A549 (cell line): ENCODE measurements at regions not wholly inside any gene's neighbourhood (a gene's known extent, or its start where the extent isn't known, plus 50 kb on each side); places are given as distances from the start of the nearest gene placed in this dataset.

Source experiments
- ATAC-seq, 2 experiments: fragments of 200-7000 bp in 1 of 2; fragments of >200 bp in 1 of 2; cut with Nextera tagmentation in 1 of 2; cut with Tn5 transposase in 1 of 2; 3 replicates each; pipeline versions ENCODE4 v1.8.0 to v1.9.1; 2018 to 2020; ENCODE audit warnings: mild to moderate bottlenecking in 1 of 2, moderate library complexity in 1 of 2
- CTCF ChIA-PET: fragments of 300-600 bp; sonication (Branson Sonifier 250); formaldehyde crosslinking; extraction: SDS; loops from one replicate; lab custom pipeline; 2021; ENCODE audit warnings: antibody characterized with exemption, inconsistent platforms; lab: Yijun Ruan, JAX
- POLR2A ChIA-PET: fragments of 350-600 bp; formaldehyde crosslinking; extraction: SDS; loops from one replicate; lab custom pipeline; 2021; ENCODE audit warnings: antibody characterized with exemption, inconsistent platforms; lab: Yijun Ruan, JAX
- DNase-seq, 2 experiments: peaks; one replicate each; pipeline versions ENCODE4 v3.0.0 to v3.0.0-alpha.2; 2011 to 2016; ENCODE audit warnings: low read depth in 1 of 2, low spot score in 1 of 2
- FAIRE-seq: peaks from 2 replicates; lab custom pipeline; 2011; peaks lifted over from hg19 to GRCh38; lab: Jason Lieb, UNC
- H3K27ac ChIP-seq, 2 experiments: fragments of >200 bp; sonication (Bioruptor Twin); formaldehyde crosslinking; 3 replicates each; pipeline ENCODE4 v1.5.1; 2016 to 2017
- H3K4me1 ChIP-seq: fragments of >200 bp; sonication (Bioruptor Twin); formaldehyde crosslinking; 3 replicates; pipeline ENCODE4 v1.6.1; 2016
- H3K4me2 ChIP-seq: fragments of >200 bp; sonication (Bioruptor Twin); formaldehyde crosslinking; 3 replicates; pipeline ENCODE4 v1.6.1; 2016
- H3K4me3 ChIP-seq: fragments of >200 bp; sonication (Bioruptor Twin); formaldehyde crosslinking; 3 replicates; pipeline ENCODE4 v1.5.1; 2016
- H3K9me3 ChIP-seq: fragments of >200 bp; sonication (Bioruptor Twin); formaldehyde crosslinking; 3 replicates; pipeline ENCODE4 v1.6.1; 2016
- CEBPB ChIP-seq, 2 experiments: fragments of >200 bp in 1 of 2; sonication (Bioruptor Twin) in 1 of 2; formaldehyde crosslinking in 1 of 2; IDR thresholded peaks; 2 replicates each; pipeline ENCODE4 v1.6.1; 2012 to 2016
- CHD4 ChIP-seq: fragments of 200-600 bp; sonication (generic); IDR thresholded peaks from 2 replicates; pipeline ENCODE4 v1.6.1; 2016; ENCODE audit warnings: antibody characterized with exemption, mild to moderate bottlenecking, borderline replicate concordance
- EHF ChIP-seq: fragments of 250-450 bp; sonication (Bioruptor Pico); IDR thresholded peaks from 2 replicates; pipeline ENCODE4 v1.5.0; 2020; ENCODE audit warnings: mild to moderate bottlenecking
- EHMT2 ChIP-seq: fragments of 200-600 bp; sonication (generic); IDR thresholded peaks from 2 replicates; pipeline ENCODE4 v1.6.1; 2016; ENCODE audit warnings: antibody characterized with exemption, low read depth, mild to moderate bottlenecking, moderate library complexity
- EP300 ChIP-seq, 2 experiments: fragments of >200 bp; sonication (Bioruptor Twin); formaldehyde crosslinking; IDR thresholded peaks; 2 replicates in 1 of 2; 3 replicates in 1 of 2; pipeline ENCODE4 v1.6.1; 2016 to 2017
- FOSB ChIP-seq: fragments of 250-450 bp; sonication (Bioruptor Pico); IDR thresholded peaks from 2 replicates; pipeline ENCODE4 v1.5.0; 2020; ENCODE audit warnings: mild to moderate bottlenecking, moderate library complexity
- GATA3 ChIP-seq: IDR thresholded peaks from 2 replicates; pipeline ENCODE4 v1.6.1; 2012; ENCODE audit warnings: borderline replicate concordance
- HOXA7 ChIP-seq: fragments of 250-450 bp; sonication (Bioruptor Pico); IDR thresholded peaks from 2 replicates; pipeline ENCODE4 v1.5.0; 2020; ENCODE audit warnings: mild to moderate bottlenecking, moderate library complexity
- JUN ChIP-seq, 2 experiments: fragments of >200 bp; sonication (Bioruptor Twin); formaldehyde crosslinking; IDR thresholded peaks; 2 replicates in 1 of 2; 3 replicates in 1 of 2; pipeline ENCODE4 v1.6.1; 2016 to 2017
- JUNB ChIP-seq: fragments of >200 bp; sonication (Bioruptor Twin); formaldehyde crosslinking; IDR thresholded peaks from 2 replicates; pipeline ENCODE4 v1.6.1; 2016
- KDM5A ChIP-seq: fragments of 200-600 bp; sonication (generic); IDR thresholded peaks from 2 replicates; pipeline ENCODE4 v1.6.1; 2016; ENCODE audit warnings: antibody characterized with exemption, mild to moderate bottlenecking
- MAFK ChIP-seq: fragments of 450-650 bp; IDR thresholded peaks from 2 replicates; pipeline ENCODE4 v1.6.1; 2014; ENCODE audit not compliant: partially characterized antibody
- MYC ChIP-seq: IDR thresholded peaks from 2 replicates; pipeline ENCODE4 v1.6.1; 2012; ENCODE audit warnings: mild to moderate bottlenecking, inconsistent platforms, low read length, improper control_type of control experiment, borderline replicate concordance
- NPAS2 ChIP-seq: fragments of 250-450 bp; sonication (Bioruptor Pico); IDR thresholded peaks from 2 replicates; pipeline ENCODE4 v1.8.0; 2022; ENCODE audit warnings: mild to moderate bottlenecking, moderate library complexity, borderline replicate concordance
- NR3C1 ChIP-seq: fragments of >200 bp; sonication (Bioruptor Twin); formaldehyde crosslinking; IDR thresholded peaks from 3 replicates; pipeline ENCODE4 v1.6.1; 2017
- POLR2A ChIP-seq: IDR thresholded peaks from 2 replicates; pipeline ENCODE4 v1.6.1; 2012; ENCODE audit warnings: mild to moderate bottlenecking, low read length
- POLR2AphosphoS2 ChIP-seq: conservative IDR thresholded peaks from 2 replicates; pipeline ENCODE4 v1.6.1; 2012; ENCODE audit warnings: low read length, improper control_type of control experiment, inconsistent platforms
- REST ChIP-seq: fragments of 200-600 bp; sonication (generic); IDR thresholded peaks from 2 replicates; pipeline ENCODE4 v1.6.1; 2016; ENCODE audit warnings: antibody characterized with exemption, mild to moderate bottlenecking, moderate library complexity
- RFX5 ChIP-seq: fragments of 450-650 bp; IDR thresholded peaks from 2 replicates; pipeline ENCODE4 v1.7.1; 2014; ENCODE audit warnings: antibody characterized with exemption, mild to moderate bottlenecking, moderate library complexity
- ZFP36 ChIP-seq: fragments of 450-650 bp; IDR thresholded peaks from 2 replicates; pipeline ENCODE4 v1.6.1; 2014; ENCODE audit warnings: borderline replicate concordance; ENCODE audit not compliant: partially characterized antibody
- ZNF302 ChIP-seq: fragments of 250-450 bp; sonication (Bioruptor Pico); IDR thresholded peaks from 2 replicates; pipeline ENCODE4 v1.9.0; 2021; ENCODE audit warnings: inconsistent platforms, mild to moderate bottlenecking, moderate library complexity
- WGBS: methylation state at CpG from one replicate; pipeline ENCODE4 v1.1.6; 2017; ENCODE audit errors: missing lambda C conversion rate; 5-methylcytosine and 5-hydroxymethylcytosine counted together
- TF ChIP-seq, protein P1 (sequence below): fragments of 250-450 bp; sonication (Bioruptor Pico); IDR thresholded peaks from 2 replicates; pipeline ENCODE4 v1.5.0; 2020; ENCODE audit warnings: low read depth, mild to moderate bottlenecking, moderate library complexity
- TF ChIP-seq, protein P2 (sequence below): fragments of >200 bp; sonication (Bioruptor Twin); formaldehyde crosslinking; IDR thresholded peaks from 3 replicates; pipeline ENCODE4 v1.5.1; 2016
- TF ChIP-seq, protein P3 (sequence below): fragments of 150-350 bp; IDR thresholded peaks from 2 replicates; pipeline ENCODE4 v1.6.1; 2014; ENCODE audit warnings: low read depth, mild to moderate bottlenecking, low read length
- TF ChIP-seq, protein P4 (sequence below): IDR thresholded peaks from 2 replicates; pipeline ENCODE4 v1.6.1; 2012
- TF ChIP-seq, protein P5 (sequence below): fragments of >200 bp; sonication (Bioruptor Twin); formaldehyde crosslinking; IDR thresholded peaks from 3 replicates; pipeline ENCODE4 v1.6.1; 2016

- H3K4me2 ChIP-seq, result no peak overlapping the region
- no peaks in the 10 kb centered on the region for H3K4me1 ChIP-seq
- ATAC-seq (no peak), FAIRE-seq (no peak), DNase-seq (no peak)
- H3K27ac ChIP-seq, result no peak overlapping the region
- CTCF ChIA-PET, result no interaction called here
- H3K9me3 ChIP-seq, result no peaks in the 10 kb centered on the region
- no peak overlapping the region for H3K4me3 ChIP-seq
- POLR2A ChIA-PET, result no interaction called here
- no peak for TF ChIP-seq GATA3
- TF ChIP-seq ZFP36, result no peak
- TF ChIP-seq, protein P1, sequence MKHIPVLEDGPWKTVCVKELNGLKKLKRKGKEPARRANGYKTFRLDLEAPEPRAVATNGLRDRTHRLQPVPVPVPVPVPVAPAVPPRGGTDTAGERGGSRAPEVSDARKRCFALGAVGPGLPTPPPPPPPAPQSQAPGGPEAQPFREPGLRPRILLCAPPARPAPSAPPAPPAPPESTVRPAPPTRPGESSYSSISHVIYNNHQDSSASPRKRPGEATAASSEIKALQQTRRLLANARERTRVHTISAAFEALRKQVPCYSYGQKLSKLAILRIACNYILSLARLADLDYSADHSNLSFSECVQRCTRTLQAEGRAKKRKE, result no peak
- TF ChIP-seq JUNB, result no peak
- no peak for TF ChIP-seq EP300 (IDR thresholded peaks at IDR 0.05)
- TF ChIP-seq, protein P2, sequence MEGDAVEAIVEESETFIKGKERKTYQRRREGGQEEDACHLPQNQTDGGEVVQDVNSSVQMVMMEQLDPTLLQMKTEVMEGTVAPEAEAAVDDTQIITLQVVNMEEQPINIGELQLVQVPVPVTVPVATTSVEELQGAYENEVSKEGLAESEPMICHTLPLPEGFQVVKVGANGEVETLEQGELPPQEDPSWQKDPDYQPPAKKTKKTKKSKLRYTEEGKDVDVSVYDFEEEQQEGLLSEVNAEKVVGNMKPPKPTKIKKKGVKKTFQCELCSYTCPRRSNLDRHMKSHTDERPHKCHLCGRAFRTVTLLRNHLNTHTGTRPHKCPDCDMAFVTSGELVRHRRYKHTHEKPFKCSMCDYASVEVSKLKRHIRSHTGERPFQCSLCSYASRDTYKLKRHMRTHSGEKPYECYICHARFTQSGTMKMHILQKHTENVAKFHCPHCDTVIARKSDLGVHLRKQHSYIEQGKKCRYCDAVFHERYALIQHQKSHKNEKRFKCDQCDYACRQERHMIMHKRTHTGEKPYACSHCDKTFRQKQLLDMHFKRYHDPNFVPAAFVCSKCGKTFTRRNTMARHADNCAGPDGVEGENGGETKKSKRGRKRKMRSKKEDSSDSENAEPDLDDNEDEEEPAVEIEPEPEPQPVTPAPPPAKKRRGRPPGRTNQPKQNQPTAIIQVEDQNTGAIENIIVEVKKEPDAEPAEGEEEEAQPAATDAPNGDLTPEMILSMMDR, result no peak
- no peak for TF ChIP-seq POLR2AphosphoS2
- no peak for TF ChIP-seq NR3C1
- no peak for TF ChIP-seq RFX5
- no peak for TF ChIP-seq FOSB
- TF ChIP-seq, protein P3, sequence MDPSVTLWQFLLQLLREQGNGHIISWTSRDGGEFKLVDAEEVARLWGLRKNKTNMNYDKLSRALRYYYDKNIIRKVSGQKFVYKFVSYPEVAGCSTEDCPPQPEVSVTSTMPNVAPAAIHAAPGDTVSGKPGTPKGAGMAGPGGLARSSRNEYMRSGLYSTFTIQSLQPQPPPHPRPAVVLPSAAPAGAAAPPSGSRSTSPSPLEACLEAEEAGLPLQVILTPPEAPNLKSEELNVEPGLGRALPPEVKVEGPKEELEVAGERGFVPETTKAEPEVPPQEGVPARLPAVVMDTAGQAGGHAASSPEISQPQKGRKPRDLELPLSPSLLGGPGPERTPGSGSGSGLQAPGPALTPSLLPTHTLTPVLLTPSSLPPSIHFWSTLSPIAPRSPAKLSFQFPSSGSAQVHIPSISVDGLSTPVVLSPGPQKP, result no peak
- no peak for TF ChIP-seq HOXA7 (CRISPR knock-in tag)
- TF ChIP-seq, all 56 proteins: peak for 0
Observed at GRCh38 chr6:144935181-144935580, 650.0 kb downstream of the UTRN start.

DNA sequence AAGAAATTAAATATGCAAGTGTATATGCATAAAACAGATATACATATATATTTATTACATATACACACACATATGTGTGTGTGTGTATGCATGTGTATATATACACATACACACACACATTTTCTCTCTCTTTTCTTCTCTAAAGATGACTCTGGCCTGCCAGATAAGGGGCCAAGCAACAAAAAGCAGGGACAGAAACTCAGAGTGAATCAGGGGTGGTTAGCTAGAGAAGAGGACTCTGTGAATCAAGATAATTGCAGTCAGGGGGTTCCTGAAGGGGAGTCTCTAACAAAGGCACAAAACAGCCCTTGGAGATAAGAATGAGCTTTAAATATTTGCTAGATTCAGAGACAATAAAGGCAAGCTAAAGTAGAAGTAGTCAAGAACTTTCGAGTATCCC lies 650.5 kb downstream of the UTRN start:
- H3K9me3 ChIP-seq, result no peaks in the 10 kb centered on the region
- POLR2A ChIA-PET, result no interaction called here
- FAIRE-seq (no peak), ATAC-seq (no peak), DNase-seq (no peak)
- TF ChIP-seq, protein P4, sequence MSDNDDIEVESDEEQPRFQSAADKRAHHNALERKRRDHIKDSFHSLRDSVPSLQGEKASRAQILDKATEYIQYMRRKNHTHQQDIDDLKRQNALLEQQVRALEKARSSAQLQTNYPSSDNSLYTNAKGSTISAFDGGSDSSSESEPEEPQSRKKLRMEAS, result no peak
- TF ChIP-seq MYC (no peak), ZNF302 (no peak), CHD4 (no peak), POLR2A (no peak), NPAS2 (no peak), EHMT2 (no peak), KDM5A (no peak), MAFK (no peak), CEBPB (IDR thresholded peaks at IDR 0.05) (no peak), JUN (IDR thresholded peaks at IDR 0.05) (no peak), REST (no peak), EHF (CRISPR knock-in tag) (no peak)
- TF ChIP-seq, protein P5, sequence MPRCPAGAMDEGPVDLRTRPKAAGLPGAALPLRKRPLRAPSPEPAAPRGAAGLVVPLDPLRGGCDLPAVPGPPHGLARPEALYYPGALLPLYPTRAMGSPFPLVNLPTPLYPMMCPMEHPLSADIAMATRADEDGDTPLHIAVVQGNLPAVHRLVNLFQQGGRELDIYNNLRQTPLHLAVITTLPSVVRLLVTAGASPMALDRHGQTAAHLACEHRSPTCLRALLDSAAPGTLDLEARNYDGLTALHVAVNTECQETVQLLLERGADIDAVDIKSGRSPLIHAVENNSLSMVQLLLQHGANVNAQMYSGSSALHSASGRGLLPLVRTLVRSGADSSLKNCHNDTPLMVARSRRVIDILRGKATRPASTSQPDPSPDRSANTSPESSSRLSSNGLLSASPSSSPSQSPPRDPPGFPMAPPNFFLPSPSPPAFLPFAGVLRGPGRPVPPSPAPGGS, result no peak
- TF ChIP-seq, protein P2, result no peak
- TF ChIP-seq, protein P1, result no peak
- CTCF ChIA-PET, result no interaction called here
- no peak overlapping the region for H3K27ac ChIP-seq
- 53% methylated on average over 1 of the region's 1 CpG for WGBS
- no peaks in the 10 kb centered on the region for H3K4me1 ChIP-seq
- H3K4me3 ChIP-seq, result no peak overlapping the region
- no peak overlapping the region for H3K4me2 ChIP-seq
